ENCODE measurements at regions not wholly inside any gene's neighbourhood (a gene's known extent, or its start where the extent isn't known, plus 50 kb on each side); places are given as distances from the start of the nearest gene placed in this dataset.

- TF ChIP-seq CTCF (IDR thresholded peaks at IDR 0.05) (no peak), POLR2A (IDR thresholded peaks at IDR 0.05) (no peak)
Observed at GRCh38 chr11:79637219-79637618, 196.4 kb upstream of the TENM4 start.

Measured in heart left ventricle (tissue), 13 donors.